Right atrium auricular region (tissue), 2 donors: ENCODE measurements at regions not wholly inside any gene's neighbourhood (a gene's known extent, or its start where the extent isn't known, plus 50 kb on each side); places are given as distances from the start of the nearest gene placed in this dataset.

Source experiments
- DNase-seq: peaks from one replicate; pipeline ENCODE4 v3.0.0-alpha.2; 2019; ENCODE audit warnings: low spot score
- H3K27ac ChIP-seq, 2 donors: fragments of 200-600 bp; sonication (generic); 1 replicate in 1 of 2; 2 replicates in 1 of 2; pipeline ENCODE4 v1.5.1; 2016 to 2019
- H3K27me3 ChIP-seq, 2 donors: fragments of 200-600 bp; sonication (generic); one replicate each; pipeline versions ENCODE4 v1.5.1 to v1.6.0; 2017 to 2019
- H3K36me3 ChIP-seq: fragments of 200-600 bp; sonication (generic); one replicate; pipeline ENCODE4 v1.5.1; 2016
- H3K4me1 ChIP-seq, 2 donors: fragments of 200-600 bp; sonication (generic); one replicate each; pipeline versions ENCODE4 v1.5.1 to v1.6.0; 2017 to 2019
- H3K4me3 ChIP-seq, 2 donors: fragments of 200-600 bp; sonication (generic); 1 replicate in 1 of 2; 2 replicates in 1 of 2; pipeline ENCODE4 v1.5.1; 2017 to 2019; ENCODE audit warnings: mild to moderate bottlenecking in 1 of 2, moderate library complexity in 1 of 2
- H3K9me3 ChIP-seq, 2 donors: fragments of 200-600 bp; sonication (generic); one replicate each; pipeline ENCODE4 v1.5.1; 2019
- TF ChIP-seq, protein P1 (sequence below), 2 donors: fragments of 200-600 bp; sonication (generic); IDR thresholded peaks; one replicate each; pipeline ENCODE4 v1.5.1; 2019; ENCODE audit warnings: antibody characterized with exemption in 2 of 2

DNA sequence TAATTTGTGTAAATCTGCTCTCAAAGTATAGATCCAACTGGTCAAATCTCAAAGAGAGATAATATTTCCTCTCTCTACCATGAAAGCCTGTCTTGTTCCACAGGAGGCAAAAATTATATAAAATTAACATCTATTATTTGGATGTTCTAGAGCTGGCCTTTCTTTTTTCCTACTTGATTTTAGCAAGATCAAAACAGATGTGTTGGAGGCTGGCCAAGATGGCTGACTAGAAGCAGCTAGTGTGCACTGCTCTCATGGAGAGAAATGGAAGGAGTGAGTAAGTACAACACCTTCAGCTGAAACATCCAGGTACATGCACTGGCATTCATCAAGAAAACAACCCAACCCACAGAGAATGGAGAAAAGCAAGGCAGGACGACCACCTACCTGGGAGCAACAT, 298.6 kb upstream of the SLC24A2 start:
- Histone ChIP-seq H3K27me3 (no peaks in the 10 kb centered on the region), H3K27ac (no peak overlapping the region), H3K4me3 (no peak overlapping the region), H3K9me3 (no peaks in the 10 kb centered on the region), H3K4me1 (no peaks in the 10 kb centered on the region), H3K36me3 (no peaks in the 10 kb centered on the region)
- no peak for DNase-seq
- TF ChIP-seq, protein P1, sequence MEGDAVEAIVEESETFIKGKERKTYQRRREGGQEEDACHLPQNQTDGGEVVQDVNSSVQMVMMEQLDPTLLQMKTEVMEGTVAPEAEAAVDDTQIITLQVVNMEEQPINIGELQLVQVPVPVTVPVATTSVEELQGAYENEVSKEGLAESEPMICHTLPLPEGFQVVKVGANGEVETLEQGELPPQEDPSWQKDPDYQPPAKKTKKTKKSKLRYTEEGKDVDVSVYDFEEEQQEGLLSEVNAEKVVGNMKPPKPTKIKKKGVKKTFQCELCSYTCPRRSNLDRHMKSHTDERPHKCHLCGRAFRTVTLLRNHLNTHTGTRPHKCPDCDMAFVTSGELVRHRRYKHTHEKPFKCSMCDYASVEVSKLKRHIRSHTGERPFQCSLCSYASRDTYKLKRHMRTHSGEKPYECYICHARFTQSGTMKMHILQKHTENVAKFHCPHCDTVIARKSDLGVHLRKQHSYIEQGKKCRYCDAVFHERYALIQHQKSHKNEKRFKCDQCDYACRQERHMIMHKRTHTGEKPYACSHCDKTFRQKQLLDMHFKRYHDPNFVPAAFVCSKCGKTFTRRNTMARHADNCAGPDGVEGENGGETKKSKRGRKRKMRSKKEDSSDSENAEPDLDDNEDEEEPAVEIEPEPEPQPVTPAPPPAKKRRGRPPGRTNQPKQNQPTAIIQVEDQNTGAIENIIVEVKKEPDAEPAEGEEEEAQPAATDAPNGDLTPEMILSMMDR (IDR thresholded peaks at IDR 0.05) = no peak

DNA sequence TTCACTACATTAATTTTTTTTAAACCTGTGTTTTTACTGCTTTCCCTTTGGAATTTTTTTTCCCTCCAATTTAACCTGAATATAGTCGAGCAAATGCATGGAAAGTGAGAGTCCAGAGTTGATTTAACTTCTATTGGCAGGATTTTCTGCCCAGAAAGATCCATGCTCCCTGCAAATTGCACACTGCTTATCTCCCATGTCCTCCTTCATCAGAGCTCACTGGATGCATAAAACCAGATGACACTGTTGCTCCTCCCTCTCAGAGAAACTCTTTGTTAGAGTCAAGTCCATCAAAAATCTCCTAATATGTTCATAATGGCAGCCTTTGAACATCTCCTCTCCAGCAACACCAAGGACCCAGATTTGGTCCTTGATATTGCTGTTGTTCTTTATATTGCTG, 297.0 kb upstream of the SLC24A2 start:
- TF ChIP-seq, protein P1 (IDR thresholded peaks at IDR 0.05) = no peak
- Histone ChIP-seq H3K36me3 (no peaks in the 10 kb centered on the region), H3K9me3 (no peaks in the 10 kb centered on the region), H3K4me3 (no peak overlapping the region), H3K4me1 (no peaks in the 10 kb centered on the region), H3K27me3 (no peaks in the 10 kb centered on the region), H3K27ac (no peak overlapping the region)
- no peak for DNase-seq

DNA sequence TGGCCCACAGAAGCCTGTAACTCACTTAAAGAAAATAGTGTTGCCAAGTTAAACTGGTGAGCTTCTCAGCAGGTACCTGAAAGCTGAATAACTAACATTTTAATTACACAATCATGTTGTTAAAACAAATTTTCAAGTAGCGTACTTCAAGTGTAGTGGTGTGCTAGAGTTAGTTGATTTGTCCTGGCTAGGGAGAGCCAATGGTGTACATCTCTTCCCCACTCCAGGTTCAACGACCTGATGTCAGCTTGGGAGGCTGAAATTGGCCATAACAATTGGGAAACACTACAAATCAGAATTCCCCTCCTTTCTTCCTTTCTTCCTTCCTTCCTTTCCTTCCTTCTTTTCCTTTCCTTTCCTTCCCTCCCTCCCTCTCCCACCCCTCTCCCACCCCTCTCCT, 295.3 kb upstream of the SLC24A2 start:
- no peak overlapping the region for H3K4me3 ChIP-seq
- H3K27ac ChIP-seq = no peak overlapping the region
- H3K36me3 ChIP-seq = no peaks in the 10 kb centered on the region
- DNase-seq = no peak
- no peaks in the 10 kb centered on the region for H3K27me3 ChIP-seq
- H3K9me3 ChIP-seq = no peaks in the 10 kb centered on the region
- no peaks in the 10 kb centered on the region for H3K4me1 ChIP-seq
- TF ChIP-seq, protein P1 (IDR thresholded peaks at IDR 0.05) = no peak

DNA sequence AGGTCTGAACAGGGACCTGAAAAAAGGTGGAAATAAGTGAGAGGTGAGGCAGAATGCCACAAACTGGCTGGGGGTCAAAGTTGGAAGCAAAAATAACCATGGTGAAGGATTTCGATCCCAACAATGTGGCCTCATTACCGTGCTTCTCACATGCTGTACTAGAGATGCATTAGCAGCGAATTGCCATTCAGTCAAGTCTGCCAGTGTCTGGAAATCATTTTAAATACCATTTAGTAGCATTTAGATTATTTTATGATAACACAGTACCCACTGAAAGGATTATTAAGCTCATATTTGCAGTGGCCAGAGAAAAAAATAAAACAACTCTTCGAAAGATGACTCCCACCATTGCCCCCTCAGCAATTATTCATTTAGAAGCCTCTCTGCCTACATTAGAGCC, 294.6 kb upstream of the SLC24A2 start:
- H3K9me3 ChIP-seq = no peaks in the 10 kb centered on the region
- TF ChIP-seq, protein P1 (IDR thresholded peaks at IDR 0.05) = no peak
- H3K27ac ChIP-seq = no peak overlapping the region
- no peak overlapping the region for H3K4me3 ChIP-seq
- DNase-seq = no peak
- H3K4me1 ChIP-seq = no peaks in the 10 kb centered on the region
- H3K36me3 ChIP-seq = no peaks in the 10 kb centered on the region
- H3K27me3 ChIP-seq = no peaks in the 10 kb centered on the region

DNA sequence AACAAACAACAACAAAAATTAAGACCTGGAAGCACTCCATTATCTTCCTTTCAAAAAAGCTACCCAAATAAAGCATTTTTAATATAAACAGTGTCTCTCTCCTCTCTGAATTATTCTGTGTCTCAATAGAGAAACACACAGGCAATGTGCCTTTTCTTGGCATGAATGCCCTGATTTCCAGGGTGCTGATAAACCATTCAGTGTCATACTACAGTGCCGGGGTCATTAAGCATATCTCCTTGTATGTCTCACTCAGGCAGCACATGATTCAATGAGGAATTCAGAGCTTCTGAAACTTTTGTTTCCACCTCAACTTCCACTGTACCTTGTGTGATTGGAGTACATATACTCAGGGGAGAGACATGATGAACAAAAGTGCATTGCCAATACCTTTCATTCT, 294.0 kb upstream of the SLC24A2 start:
- no peak for DNase-seq
- Histone ChIP-seq H3K9me3 (no peaks in the 10 kb centered on the region), H3K4me1 (no peaks in the 10 kb centered on the region), H3K4me3 (no peak overlapping the region), H3K36me3 (no peaks in the 10 kb centered on the region), H3K27ac (no peak overlapping the region), H3K27me3 (no peaks in the 10 kb centered on the region)
- TF ChIP-seq, protein P1 (IDR thresholded peaks at IDR 0.05) = no peak

DNA sequence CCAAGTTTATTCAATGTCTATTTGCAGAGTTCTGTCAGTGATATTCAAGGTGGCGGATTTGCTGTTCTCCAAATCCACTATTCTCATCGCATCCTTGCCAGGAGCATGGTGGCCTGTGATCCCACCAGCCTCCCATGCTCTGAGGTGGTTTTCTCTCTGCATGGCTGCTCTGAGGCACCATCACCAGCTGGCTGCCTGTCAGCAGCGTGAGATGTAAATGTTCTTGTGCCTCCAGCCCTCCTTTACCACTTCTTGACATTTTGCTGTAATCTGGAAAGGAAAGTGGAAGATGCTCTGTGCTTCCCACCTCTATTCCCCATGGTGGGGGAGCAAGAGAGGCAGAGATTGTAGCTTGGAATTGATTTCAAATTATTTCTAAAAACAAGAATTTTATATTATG, 293.6 kb upstream of the SLC24A2 start:
- no peaks in the 10 kb centered on the region for H3K4me1 ChIP-seq
- H3K36me3 ChIP-seq = no peaks in the 10 kb centered on the region
- no peak overlapping the region for H3K27ac ChIP-seq
- DNase-seq = no peak
- no peak overlapping the region for H3K4me3 ChIP-seq
- no peaks in the 10 kb centered on the region for H3K27me3 ChIP-seq
- TF ChIP-seq, protein P1 (IDR thresholded peaks at IDR 0.05) = no peak
- H3K9me3 ChIP-seq = no peaks in the 10 kb centered on the region
